Bronchial epithelial cell (primary cell): ENCODE measurements at regions not wholly inside any gene's neighbourhood (a gene's known extent, or its start where the extent isn't known, plus 50 kb on each side); places are given as distances from the start of the nearest gene placed in this dataset.

ENCODE experiments used
- DNase-seq: peaks from one replicate; pipeline ENCODE4 v3.0.0-alpha.2; 2010; ENCODE audit warnings: low read depth
- FAIRE-seq: peaks from 2 replicates; lab custom pipeline; 2011; peaks lifted over from hg19 to GRCh38; lab: Jason Lieb, UNC
- H3K27me3 ChIP-seq: 2 replicates; pipeline ENCODE4 v1.5.1; 2011; ENCODE audit warnings: low read length; ENCODE audit not compliant: control insufficient read depth, insufficient read depth
- H3K36me3 ChIP-seq: 2 replicates; pipeline ENCODE4 v1.5.1; 2011; ENCODE audit warnings: low read length; ENCODE audit not compliant: control insufficient read depth, insufficient read depth
- H3K4me3 ChIP-seq: 2 replicates; pipeline ENCODE4 v1.5.1; 2011; ENCODE audit warnings: mild to moderate bottlenecking, low read depth, low read length, control low read depth
- TF ChIP-seq, protein P1 (sequence below): IDR thresholded peaks from 2 replicates; pipeline ENCODE4 v1.5.1; 2011; ENCODE audit warnings: mild to moderate bottlenecking, moderate library complexity, low read length, control low read depth, inconsistent platforms; ENCODE audit not compliant: insufficient read depth, severe bottlenecking

DNA sequence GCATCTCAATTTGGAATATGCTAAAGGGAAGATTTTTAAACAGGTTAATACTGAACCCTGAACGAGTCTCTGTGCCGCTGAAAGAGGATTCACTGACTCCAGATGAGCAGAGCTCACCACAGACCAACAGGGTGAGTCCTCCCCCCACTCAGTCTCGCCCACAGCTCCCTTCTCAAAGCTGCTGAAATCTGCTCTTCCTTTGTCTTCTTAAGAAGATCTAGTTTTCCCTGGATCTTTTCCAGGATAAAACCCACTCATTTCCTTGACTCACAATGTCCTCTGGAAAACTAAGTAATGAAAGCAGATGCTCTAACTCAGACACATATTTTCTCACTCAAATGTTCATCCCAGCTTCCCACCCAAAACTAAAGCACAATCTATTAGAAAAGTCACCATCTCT is 447.0 kb upstream of the PKN2 start:
- FAIRE-seq (no peak), DNase-seq (no peak)
- H3K27me3 ChIP-seq = no peaks in the 10 kb centered on the region
- H3K36me3 ChIP-seq = no peaks in the 10 kb centered on the region
- TF ChIP-seq, protein P1, sequence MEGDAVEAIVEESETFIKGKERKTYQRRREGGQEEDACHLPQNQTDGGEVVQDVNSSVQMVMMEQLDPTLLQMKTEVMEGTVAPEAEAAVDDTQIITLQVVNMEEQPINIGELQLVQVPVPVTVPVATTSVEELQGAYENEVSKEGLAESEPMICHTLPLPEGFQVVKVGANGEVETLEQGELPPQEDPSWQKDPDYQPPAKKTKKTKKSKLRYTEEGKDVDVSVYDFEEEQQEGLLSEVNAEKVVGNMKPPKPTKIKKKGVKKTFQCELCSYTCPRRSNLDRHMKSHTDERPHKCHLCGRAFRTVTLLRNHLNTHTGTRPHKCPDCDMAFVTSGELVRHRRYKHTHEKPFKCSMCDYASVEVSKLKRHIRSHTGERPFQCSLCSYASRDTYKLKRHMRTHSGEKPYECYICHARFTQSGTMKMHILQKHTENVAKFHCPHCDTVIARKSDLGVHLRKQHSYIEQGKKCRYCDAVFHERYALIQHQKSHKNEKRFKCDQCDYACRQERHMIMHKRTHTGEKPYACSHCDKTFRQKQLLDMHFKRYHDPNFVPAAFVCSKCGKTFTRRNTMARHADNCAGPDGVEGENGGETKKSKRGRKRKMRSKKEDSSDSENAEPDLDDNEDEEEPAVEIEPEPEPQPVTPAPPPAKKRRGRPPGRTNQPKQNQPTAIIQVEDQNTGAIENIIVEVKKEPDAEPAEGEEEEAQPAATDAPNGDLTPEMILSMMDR = no peak
- H3K4me3 ChIP-seq = no peak overlapping the region

DNA sequence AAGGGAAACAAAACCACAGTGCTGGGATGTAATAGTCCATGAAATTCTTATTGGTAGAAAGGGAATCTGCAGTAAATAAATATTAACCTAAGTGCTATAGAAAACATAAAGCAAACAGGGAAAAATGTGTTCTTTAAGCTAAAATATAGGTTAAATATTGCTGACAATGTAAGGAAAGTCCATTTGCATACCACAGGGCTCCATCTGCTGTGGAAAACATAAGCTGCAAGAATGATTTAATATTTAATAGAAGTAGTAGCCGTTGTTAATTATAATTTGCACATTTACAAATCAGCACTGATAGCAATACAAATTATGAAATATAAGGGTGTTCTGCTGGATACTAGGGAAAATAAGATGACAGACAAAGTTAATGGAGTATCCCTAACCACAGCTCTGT is 444.9 kb upstream of the PKN2 start:
- Histone ChIP-seq H3K4me3 (no peak overlapping the region), H3K27me3 (no peaks in the 10 kb centered on the region), H3K36me3 (no peaks in the 10 kb centered on the region)
- DNase-seq (no peak), FAIRE-seq (no peak)
- TF ChIP-seq, protein P1 = no peak

DNA sequence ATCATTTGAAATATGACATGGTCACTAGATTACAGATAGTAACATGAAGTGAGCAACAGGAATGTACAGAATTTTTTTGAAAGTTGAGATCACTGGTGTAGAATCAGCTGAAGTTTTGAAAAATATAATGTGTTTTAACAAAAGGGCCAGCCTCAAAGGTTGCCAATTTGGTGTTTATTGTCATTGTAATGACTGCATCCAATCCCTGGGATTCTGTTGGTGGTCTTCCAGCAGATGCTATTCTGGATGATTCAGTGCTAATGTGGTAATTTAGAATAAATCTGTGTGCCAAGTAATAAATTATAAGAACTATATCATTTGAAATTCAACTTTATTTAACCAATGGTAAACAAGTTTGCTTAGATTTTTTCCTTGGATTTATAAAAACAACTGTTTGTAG is 436.4 kb upstream of the PKN2 start:
- Histone ChIP-seq H3K4me3 (no peak overlapping the region), H3K36me3 (no peaks in the 10 kb centered on the region), H3K27me3 (no peaks in the 10 kb centered on the region)
- no peak for FAIRE-seq
- TF ChIP-seq, protein P1 = no peak
- no peak for DNase-seq

DNA sequence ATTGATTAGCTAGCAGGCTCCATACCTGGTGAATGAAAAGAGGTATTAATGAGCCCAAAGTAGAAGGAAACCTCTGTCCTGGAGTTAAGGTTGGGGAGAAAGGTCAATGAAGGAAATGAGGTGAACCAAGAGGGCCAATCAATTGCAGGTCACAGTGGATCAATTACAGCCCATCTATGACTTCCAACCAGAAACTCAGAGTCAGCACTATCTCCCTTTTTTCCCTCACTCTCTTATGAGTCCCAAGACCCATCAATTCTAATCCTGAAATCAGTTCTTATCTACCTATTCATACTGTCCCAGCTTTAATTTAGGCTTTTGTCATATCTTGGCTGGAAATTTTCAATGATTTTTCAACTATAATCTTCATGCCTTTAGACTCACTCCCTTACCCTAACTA is 433.2 kb upstream of the PKN2 start:
- TF ChIP-seq, protein P1 = no peak
- no peak for FAIRE-seq
- Histone ChIP-seq H3K27me3 (no peaks in the 10 kb centered on the region), H3K4me3 (no peak overlapping the region), H3K36me3 (no peaks in the 10 kb centered on the region)
- no peak for DNase-seq

DNA sequence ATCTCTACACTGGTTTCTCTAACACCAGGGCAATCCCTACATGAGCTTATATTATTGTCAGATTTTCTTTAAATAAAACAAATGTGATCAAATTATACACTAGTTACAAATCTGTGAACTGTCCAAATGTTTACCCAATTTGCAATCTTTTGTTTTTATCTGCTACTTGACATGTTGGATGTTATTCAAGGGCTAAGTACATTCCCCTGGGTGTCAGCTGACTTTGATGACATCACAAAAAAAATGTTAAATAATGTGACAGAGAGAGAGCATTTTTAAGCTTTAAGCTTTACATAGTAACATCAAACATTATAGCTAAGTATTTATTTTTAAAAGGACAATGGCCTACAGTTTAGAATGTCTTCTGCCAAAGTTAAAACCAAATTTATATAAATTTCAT is 431.3 kb upstream of the PKN2 start:
- H3K36me3 ChIP-seq = no peaks in the 10 kb centered on the region
- H3K4me3 ChIP-seq = no peak overlapping the region
- TF ChIP-seq, protein P1 = no peak
- no peaks in the 10 kb centered on the region for H3K27me3 ChIP-seq
- FAIRE-seq (no peak), DNase-seq (no peak)

DNA sequence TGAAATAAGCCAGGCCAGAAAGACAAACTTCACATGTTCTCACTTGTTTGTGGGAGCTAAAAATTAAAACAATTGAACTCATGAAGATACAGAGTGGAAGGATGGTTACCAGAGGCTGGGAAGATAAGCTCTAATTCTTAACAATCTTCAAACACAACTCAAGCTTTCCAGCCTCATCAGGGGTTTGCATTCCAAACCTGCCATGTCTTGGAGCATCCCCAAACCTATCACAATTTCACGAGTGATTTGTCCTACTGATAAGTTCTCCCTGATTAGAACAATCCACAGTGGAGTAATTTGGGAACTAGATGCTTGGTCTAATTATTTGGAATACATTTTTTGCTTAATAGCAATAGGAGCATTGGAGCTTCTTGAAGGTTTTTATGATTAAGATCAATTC is 418.5 kb upstream of the PKN2 start:
- H3K36me3 ChIP-seq = no peaks in the 10 kb centered on the region
- no peaks in the 10 kb centered on the region for H3K27me3 ChIP-seq
- no peak overlapping the region for H3K4me3 ChIP-seq
- DNase-seq (no peak), FAIRE-seq (no peak)
- TF ChIP-seq, protein P1 = no peak
